ENCODE measurements at regions not wholly inside any gene's neighbourhood (a gene's known extent, or its start where the extent isn't known, plus 50 kb on each side); places are given as distances from the start of the nearest gene placed in this dataset.

- Mint-ChIP-seq H3K4me1 (ENCODE audit: unreplicated experiment) (no peaks in the 10 kb centered on the region), H3K27ac (no peak overlapping the region), H3K9me3 (no peaks in the 10 kb centered on the region), H3K4me3 (no peak overlapping the region), H3K27me3 (no peaks in the 10 kb centered on the region), H3K36me3 (no peaks in the 10 kb centered on the region)
- DNase-seq (ENCODE audit: extremely low spot score, unreplicated experiment) = no peak
- TF ChIP-seq CTCF (conservative IDR thresholded peaks at IDR 0.05) = no peak
These were observed 113.3 kb upstream of the MBNL1 start for GRCh38 chr3:152155246-152156020.

- Mint-ChIP-seq H3K36me3 (no peaks in the 10 kb centered on the region), H3K27ac (no peak overlapping the region), H3K27me3 (no peaks in the 10 kb centered on the region), H3K9me3 (no peaks in the 10 kb centered on the region), H3K4me3 (no peak overlapping the region), H3K4me1 (ENCODE audit: unreplicated experiment) (no peaks in the 10 kb centered on the region)
- no peak for DNase-seq (ENCODE audit: extremely low spot score, unreplicated experiment)
- TF ChIP-seq CTCF (conservative IDR thresholded peaks at IDR 0.05) = no peak
These were observed 111.8 kb upstream of the MBNL1 start for GRCh38 chr3:152156880-152157279.

GRCh38 chr3:152157337-152157736 lies 111.4 kb upstream of the MBNL1 start:
- Mint-ChIP-seq H3K27ac (no peak overlapping the region), H3K27me3 (no peaks in the 10 kb centered on the region), H3K4me1 (ENCODE audit: unreplicated experiment) (no peaks in the 10 kb centered on the region), H3K36me3 (no peaks in the 10 kb centered on the region), H3K9me3 (no peaks in the 10 kb centered on the region), H3K4me3 (no peak overlapping the region)
- no peak for DNase-seq (ENCODE audit: extremely low spot score, unreplicated experiment)
- TF ChIP-seq CTCF (conservative IDR thresholded peaks at IDR 0.05) = no peak

- H3K27me3 Mint-ChIP-seq = no peaks in the 10 kb centered on the region
- H3K9me3 Mint-ChIP-seq = no peaks in the 10 kb centered on the region
- H3K36me3 Mint-ChIP-seq = no peaks in the 10 kb centered on the region
- H3K4me3 Mint-ChIP-seq = no peak overlapping the region
- no peak for DNase-seq (ENCODE audit: extremely low spot score, unreplicated experiment)
- no peaks in the 10 kb centered on the region for H3K4me1 Mint-ChIP-seq (ENCODE audit: unreplicated experiment)
- TF ChIP-seq CTCF (conservative IDR thresholded peaks at IDR 0.05) = no peak
- no peak overlapping the region for H3K27ac Mint-ChIP-seq
These were observed 109.4 kb upstream of the MBNL1 start for GRCh38 chr3:152159328-152159727.

- no peak for DNase-seq (ENCODE audit: extremely low spot score, unreplicated experiment)
- TF ChIP-seq CTCF (conservative IDR thresholded peaks at IDR 0.05) = no peak
- H3K27me3 Mint-ChIP-seq = no peaks in the 10 kb centered on the region
- no peaks in the 10 kb centered on the region for H3K4me1 Mint-ChIP-seq (ENCODE audit: unreplicated experiment)
- no peak overlapping the region for H3K27ac Mint-ChIP-seq
- H3K4me3 Mint-ChIP-seq = no peak overlapping the region
- no peaks in the 10 kb centered on the region for H3K36me3 Mint-ChIP-seq
- H3K9me3 Mint-ChIP-seq = no peaks in the 10 kb centered on the region
These were observed 108.2 kb upstream of the MBNL1 start for GRCh38 chr3:152160350-152161011.
